NK-92 treated with Interleukin-12 subunit alpha and Interleukin-12 subunit beta, amount 100 ng/mL, for 24 hours (cell line): ENCODE measurements at regions not wholly inside any gene's neighbourhood (a gene's known extent, or its start where the extent isn't known, plus 50 kb on each side); places are given as distances from the start of the nearest gene placed in this dataset.
"Not testable (repeated sequence)": the region's sequence is repeated elsewhere in the genome, so short reads cannot be mapped to it uniquely, and the experiment has no call there.

Source experiments
- DNase-seq: peaks from one replicate; lab custom pipeline; 2025; lab: John Stamatoyannopoulos, UW

- no peak for DNase-seq
Observed at GRCh38 chr3:158882445-158882844, 80.6 kb downstream of the MFSD1 start.

DNA sequence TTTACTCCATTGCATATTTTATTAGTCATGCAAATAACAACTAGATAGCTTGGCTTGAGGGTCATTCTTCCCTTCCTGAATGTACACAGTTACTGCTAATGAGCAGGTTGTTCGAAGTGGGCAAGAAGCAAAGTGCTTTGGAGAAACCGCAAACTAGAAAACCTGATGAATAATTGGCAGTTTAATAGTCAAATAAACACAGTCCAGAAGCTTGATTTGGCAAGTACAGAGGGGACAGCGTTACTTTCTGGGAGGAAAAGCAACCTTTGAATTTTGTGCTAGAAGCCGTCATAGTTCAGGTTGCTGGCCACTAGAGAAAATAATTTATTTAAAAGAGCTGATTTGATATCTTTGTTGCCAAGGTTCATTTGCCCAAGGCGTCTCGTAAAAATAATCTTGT is 94.9 kb downstream of the MFSD1 start:
- no peak for DNase-seq

GRCh38 chr3:158906749-158907148 is 104.9 kb downstream of the MFSD1 start:
- no peak for DNase-seq

- DNase-seq = no peak
Observed at GRCh38 chr3:158908187-158908734, 106.4 kb downstream of the MFSD1 start.

DNA sequence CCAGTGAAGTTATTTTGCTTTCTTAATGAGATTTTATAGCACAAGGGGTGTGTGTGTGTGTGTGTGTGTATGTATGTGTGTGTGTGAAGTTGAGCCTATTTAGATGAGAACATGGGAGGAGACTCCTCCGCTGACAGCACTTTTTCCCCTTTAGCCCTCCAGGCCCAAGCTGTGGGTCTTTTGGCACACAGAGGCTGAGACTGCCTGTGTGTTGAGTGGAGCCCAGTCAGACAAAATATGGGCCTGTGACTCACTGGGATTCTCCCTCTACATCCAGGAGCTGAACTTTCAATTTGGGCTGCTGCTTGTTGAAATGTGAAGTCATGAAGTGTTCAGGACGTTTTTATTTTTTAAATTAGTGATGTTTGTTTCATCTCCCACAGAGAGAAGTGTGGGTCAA is 108.0 kb downstream of the MFSD1 start:
- no peak for DNase-seq

GRCh38 chr3:158911586-158911985 is 109.7 kb downstream of the MFSD1 start:
- DNase-seq = no peak

DNA sequence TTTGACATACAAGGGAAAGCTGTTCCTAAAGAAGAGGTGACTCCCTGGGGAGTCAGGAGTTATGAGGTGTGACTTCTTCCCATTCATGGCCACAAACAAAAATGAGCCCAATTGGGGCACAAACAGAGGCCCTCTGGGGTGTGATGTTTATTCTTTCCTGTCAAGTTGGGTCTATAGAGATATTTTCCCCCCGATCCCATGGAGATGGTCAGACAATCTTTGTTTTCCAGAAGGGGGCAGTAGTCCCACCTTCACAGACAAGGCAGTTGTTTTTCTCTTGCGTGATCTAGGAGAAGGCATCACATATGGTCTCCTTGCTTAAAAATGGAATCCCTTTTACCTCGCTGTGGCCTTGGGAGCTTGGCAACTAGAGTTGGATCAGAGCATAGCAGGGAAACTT is 110.3 kb downstream of the MFSD1 start:
- DNase-seq = no peak

DNA sequence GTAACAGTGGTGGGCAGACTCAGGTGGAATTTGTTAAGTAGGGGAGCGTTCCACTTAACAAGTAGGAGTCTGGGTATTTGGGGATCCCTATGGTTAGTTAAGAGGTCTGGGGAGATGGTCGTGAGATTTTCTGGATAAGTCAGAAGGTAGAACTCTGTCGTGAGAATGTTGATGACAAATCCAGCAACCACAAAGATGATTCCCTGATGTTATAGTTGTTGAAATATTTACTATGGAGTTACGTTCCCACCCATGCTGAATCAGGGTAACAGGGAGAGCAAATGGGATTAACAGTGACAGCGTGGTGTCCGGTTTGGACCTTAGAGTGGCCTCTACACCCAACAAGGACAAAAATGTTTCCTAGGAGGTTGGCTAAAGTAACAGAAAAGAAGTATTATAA is 110.8 kb downstream of the MFSD1 start:
- DNase-seq = no peak

DNA sequence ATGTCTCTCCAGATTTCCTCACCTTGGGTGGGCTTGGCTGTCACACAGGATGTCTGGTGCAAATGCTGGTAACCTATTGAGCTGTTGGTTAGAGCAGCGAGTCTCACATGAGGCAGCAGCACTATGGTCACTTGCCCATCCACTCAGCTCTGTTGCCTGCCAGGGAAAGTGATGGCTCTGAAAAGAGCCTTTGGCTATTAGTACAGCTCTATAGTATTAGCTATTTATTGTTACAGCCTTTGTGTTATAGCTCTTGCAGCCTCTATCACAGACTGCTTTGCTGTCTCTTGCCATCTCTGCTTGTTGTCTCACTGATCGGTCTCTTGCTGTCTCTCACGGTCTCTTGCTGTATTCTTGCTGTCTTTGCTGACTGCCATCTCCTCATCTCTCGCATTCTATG is 114.3 kb downstream of the MFSD1 start:
- DNase-seq = no peak

DNA sequence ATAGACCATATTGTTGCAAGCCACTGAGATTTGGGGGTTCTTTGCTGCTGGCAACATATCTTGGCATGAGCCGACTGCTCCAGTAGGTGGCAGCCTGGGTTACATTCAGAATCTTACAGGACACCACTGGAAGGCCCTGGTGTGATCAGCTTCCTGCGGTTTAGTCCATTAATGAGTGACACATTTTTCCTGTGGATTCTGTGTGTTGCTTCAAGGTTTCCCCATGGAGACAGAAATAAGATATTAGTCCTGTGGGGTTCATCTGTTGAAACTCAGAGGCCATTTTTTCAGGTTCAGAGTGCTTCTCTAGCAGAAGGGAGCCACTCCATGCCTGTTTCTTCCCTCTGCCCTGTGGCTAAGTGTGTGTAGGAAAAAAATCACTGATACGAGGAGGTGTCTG is 116.2 kb downstream of the MFSD1 start:
- DNase-seq = peak; percentile 9

DNA sequence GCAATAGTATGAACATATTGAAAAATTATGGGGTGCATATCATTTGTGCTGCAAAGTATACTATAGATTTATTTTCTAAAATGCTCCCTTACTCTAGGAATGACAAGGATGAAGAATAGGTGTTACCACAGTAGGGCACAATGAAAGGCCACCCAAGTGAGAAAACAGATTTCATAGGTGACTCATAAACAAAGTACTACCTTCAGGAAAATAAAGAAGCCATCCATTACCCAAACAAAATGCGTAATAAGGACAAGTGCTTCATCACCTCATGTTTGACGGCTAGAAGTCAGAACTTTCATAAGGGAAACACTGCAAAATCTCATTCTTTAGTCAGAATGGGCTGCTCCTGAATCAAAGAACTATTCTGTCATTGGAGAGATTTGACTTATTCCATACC is 116.6 kb downstream of the MFSD1 start:
- no peak for DNase-seq

- DNase-seq = no peak
Observed at GRCh38 chr3:158920371-158920770, 118.5 kb downstream of the MFSD1 start.

- no peak for DNase-seq
Observed at GRCh38 chr3:158925021-158925420, 123.2 kb downstream of the MFSD1 start.

DNA sequence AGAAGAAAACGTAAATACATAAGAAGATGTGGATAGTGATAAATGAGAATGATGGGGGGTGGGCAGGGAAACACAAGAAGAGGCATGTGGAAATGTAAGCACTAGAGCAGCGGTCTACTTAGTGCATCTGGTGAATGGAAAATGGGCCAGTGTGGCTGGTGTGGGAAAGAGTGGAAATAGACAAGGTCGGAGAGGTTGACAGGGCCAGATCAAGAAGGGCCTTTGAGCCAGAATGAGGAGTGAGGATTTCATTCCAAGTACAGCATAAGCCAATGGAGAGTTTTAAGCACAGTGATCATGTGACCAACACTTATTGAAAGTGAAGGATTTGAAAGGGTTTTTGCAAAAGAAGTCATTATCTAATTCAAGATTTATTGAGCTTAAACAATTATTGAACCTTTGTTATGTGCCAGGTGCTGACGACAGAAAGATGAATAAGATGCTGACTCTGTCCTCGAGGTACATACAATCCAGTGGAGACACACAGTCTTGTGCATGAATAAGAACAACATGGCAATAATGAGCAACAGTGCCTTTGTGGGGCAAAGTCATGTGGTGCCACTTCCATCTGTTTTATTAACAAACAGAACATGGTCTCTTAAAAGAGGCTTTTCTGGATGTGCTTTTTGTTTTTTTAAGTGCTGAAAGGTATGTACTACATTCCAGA is 124.1 kb downstream of the MFSD1 start:
- DNase-seq = no peak

GRCh38 chr3:158935846-158936245 is 134.0 kb downstream of the MFSD1 start:
- no peak for DNase-seq

GRCh38 chr3:158936530-158937113 is 134.8 kb downstream of the MFSD1 start:
- no peak for DNase-seq

- no peak for DNase-seq
Observed at GRCh38 chr3:158950178-158950901, 148.5 kb downstream of the MFSD1 start.

- no peak for DNase-seq
Observed at GRCh38 chr3:158953131-158953530, 151.3 kb downstream of the MFSD1 start.

DNA sequence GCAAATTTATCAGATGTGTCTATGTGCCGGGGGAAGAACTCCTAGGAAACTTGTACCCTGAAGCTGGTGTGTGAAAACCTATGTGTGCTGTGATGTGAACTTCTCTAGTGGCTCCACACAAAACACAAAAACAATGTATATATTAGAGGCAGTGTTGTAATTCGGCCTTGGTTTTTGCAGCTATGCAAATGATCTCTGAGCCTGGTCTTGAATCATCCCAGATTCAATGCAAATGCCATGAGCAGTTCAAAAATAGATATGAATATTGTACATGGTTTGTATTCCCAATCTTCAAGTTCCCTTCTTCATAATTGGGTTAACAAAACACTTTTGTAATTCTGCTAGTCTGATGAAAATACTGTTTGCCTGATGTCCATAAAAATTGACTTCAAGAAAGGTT is 152.6 kb downstream of the MFSD1 start:
- DNase-seq = no peak

DNA sequence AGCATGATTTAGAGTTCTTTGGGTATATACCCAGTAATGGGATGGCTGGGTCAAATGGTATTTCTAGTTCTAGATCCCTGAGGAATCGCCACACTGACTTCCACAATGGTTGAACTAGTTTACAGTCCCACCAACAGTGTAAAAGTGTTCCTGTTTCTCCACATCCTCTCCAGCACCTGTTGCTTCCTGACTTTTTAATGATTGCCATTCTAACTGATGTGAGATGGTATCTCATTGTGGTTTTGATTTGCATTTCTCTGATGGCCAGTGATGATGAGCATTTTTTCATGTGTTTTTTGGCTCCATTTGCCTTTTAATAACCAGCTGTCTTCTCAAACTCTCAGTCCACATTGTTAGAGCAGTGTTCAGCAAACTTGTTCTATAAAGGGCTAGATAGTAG is 155.9 kb downstream of the MFSD1 start:
- not testable (repeated sequence) for DNase-seq

DNA sequence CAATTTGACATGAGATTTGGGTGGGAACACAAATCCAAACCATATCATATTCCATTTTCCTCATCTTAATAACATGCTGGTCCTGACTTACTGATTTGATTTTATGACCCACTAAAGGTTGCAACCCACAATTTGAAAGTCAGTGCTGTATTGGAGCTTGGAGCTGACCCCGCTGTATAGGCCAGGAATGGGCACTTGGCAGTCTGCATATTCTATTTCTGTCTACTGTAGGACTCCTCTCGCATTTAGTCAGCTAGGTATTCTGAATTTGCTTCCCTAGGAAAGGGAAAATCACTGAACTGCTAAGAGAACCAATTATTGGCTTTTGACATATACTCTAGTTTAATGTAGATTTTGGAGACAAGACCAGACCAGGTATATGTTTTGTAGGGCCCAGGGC is 157.0 kb downstream of the MFSD1 start:
- no peak for DNase-seq

DNA sequence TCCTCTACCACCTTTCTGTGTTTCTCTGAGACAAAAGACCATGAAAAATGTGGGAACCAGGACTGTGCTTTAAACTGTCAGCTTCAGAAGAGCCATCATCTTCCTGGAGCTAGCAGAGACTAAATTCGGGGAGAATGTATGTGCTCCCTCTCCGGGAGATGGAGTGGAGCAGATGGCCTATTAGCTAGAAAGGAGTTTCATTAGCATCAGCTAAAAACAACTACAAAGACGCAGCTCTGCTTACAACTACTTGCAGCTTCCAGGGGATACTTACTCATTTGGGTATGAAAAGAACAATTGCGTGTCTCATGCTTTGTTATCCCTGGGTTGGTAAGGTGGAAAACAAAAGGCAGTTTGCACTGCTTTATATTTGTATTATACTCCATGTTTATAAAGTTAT is 159.6 kb downstream of the MFSD1 start:
- no peak for DNase-seq

DNA sequence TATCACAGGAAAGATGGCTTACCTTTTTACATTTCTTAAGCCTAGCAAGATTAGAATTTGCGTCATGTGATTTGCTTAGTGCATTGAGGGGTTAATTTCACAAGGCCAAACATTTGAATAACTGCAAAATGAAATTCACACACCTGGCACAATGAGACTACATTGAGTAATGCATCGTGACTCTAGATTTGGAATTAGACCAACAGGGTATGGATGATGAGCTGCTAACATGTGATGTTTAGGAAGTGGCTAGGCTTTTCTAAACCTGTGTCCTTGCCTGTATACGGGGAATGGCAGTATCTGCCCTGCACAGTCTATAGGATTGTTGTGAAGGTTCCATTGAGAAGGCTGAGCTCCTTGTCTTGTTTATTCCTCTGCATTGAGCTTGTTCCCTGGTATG is 160.1 kb downstream of the MFSD1 start:
- DNase-seq = no peak
